ENCODE measurements at regions not wholly inside any gene's neighbourhood (a gene's known extent, or its start where the extent isn't known, plus 50 kb on each side); places are given as distances from the start of the nearest gene placed in this dataset.
A peak's percentile ranks its signal among the peaks of the same experiment; 100 is the strongest.
"Not testable (repeated sequence)": the region's sequence is repeated elsewhere in the genome, so short reads cannot be mapped to it uniquely, and the experiment has no call there.

- no peak for DNase-seq
- in situ Hi-C loops (cut with MboI; ENCODE audit: low pct_unique_long_range_greater_than_20kb, low sequenced_read_pairs): no loop called here
Observed at GRCh38 chr15:59905176-59905575, 98.9 kb upstream of the FOXB1 start.

GRCh38 chr15:59904450-59905135 lies 99.5 kb upstream of the FOXB1 start:
- in situ Hi-C loops (cut with MboI; ENCODE audit: low pct_unique_long_range_greater_than_20kb, low sequenced_read_pairs): no loop called here
- DNase-seq: no peak

GRCh38 chr15:59896663-59897074 lies 107.4 kb upstream of the FOXB1 start:
- DNase-seq: no peak
- in situ Hi-C loops (cut with MboI; ENCODE audit: low pct_unique_long_range_greater_than_20kb, low sequenced_read_pairs): no loop called here

- no peak for DNase-seq
- in situ Hi-C loops (cut with MboI; ENCODE audit: low pct_unique_long_range_greater_than_20kb, low sequenced_read_pairs): no loop called here
Observed at GRCh38 chr15:59894835-59895234, 109.3 kb upstream of the FOXB1 start.

GRCh38 chr15:59892985-59893384 lies 111.1 kb upstream of the FOXB1 start:
- in situ Hi-C loops (cut with MboI; ENCODE audit: low pct_unique_long_range_greater_than_20kb, low sequenced_read_pairs): no loop called here
- peak; percentile 23 for DNase-seq

- DNase-seq; in situ Hi-C loops (cut with MboI; ENCODE audit: low pct_unique_long_range_greater_than_20kb, low sequenced_read_pairs): not testable (repeated sequence)
Observed at GRCh38 chr15:59887870-59888269, 116.2 kb upstream of the FOXB1 start.

GRCh38 chr15:59887211-59887610 lies 116.9 kb upstream of the FOXB1 start:
- no peak for DNase-seq
- in situ Hi-C loops (cut with MboI; ENCODE audit: low pct_unique_long_range_greater_than_20kb, low sequenced_read_pairs): no loop called here

GRCh38 chr15:59886441-59886840 lies 117.7 kb upstream of the FOXB1 start:
- no peak for DNase-seq
- in situ Hi-C loops (cut with MboI; ENCODE audit: low pct_unique_long_range_greater_than_20kb, low sequenced_read_pairs): no loop called here

- in situ Hi-C loops (cut with MboI; ENCODE audit: low pct_unique_long_range_greater_than_20kb, low sequenced_read_pairs): no loop called here
- DNase-seq: no peak
Observed at GRCh38 chr15:59885832-59886231, 118.3 kb upstream of the FOXB1 start.

GRCh38 chr15:59879506-59880265 lies 124.4 kb upstream of the FOXB1 start:
- no peak for DNase-seq
- in situ Hi-C loops (cut with MboI; ENCODE audit: low pct_unique_long_range_greater_than_20kb, low sequenced_read_pairs): no loop called here

- in situ Hi-C loops (cut with MboI; ENCODE audit: low pct_unique_long_range_greater_than_20kb, low sequenced_read_pairs): no loop called here
- DNase-seq: no peak
Observed at GRCh38 chr15:59876140-59876539, 128.0 kb upstream of the FOXB1 start.

GRCh38 chr15:59873644-59874272 lies 130.4 kb upstream of the FOXB1 start:
- no peak for DNase-seq
- in situ Hi-C loops (cut with MboI; ENCODE audit: low pct_unique_long_range_greater_than_20kb, low sequenced_read_pairs): no loop called here

- in situ Hi-C loops (cut with MboI; ENCODE audit: low pct_unique_long_range_greater_than_20kb, low sequenced_read_pairs): no loop called here
- no peak for DNase-seq
Observed at GRCh38 chr15:59867086-59867855, 136.8 kb upstream of the FOXB1 start.

- in situ Hi-C loops (cut with MboI; ENCODE audit: low pct_unique_long_range_greater_than_20kb, low sequenced_read_pairs): no loop called here
- DNase-seq: no peak
Observed at GRCh38 chr15:59866642-59867041, 137.5 kb upstream of the FOXB1 start.

- in situ Hi-C loops (cut with MboI; ENCODE audit: low pct_unique_long_range_greater_than_20kb, low sequenced_read_pairs): no loop called here
- DNase-seq: no peak
Observed at GRCh38 chr15:59862191-59863155, 141.6 kb upstream of the FOXB1 start.

GRCh38 chr15:59847968-59848367 lies 156.1 kb upstream of the FOXB1 start:
- in situ Hi-C loops (cut with MboI; ENCODE audit: low pct_unique_long_range_greater_than_20kb, low sequenced_read_pairs): no loop called here
- no peak for DNase-seq

GRCh38 chr15:59845942-59846499 lies 156.9 kb upstream of the BNIP2 start:
- in situ Hi-C loops (cut with MboI; ENCODE audit: low pct_unique_long_range_greater_than_20kb, low sequenced_read_pairs): no loop called here
- DNase-seq: no peak

GRCh38 chr15:59843609-59844008 lies 154.5 kb upstream of the BNIP2 start:
- in situ Hi-C loops (cut with MboI; ENCODE audit: low pct_unique_long_range_greater_than_20kb, low sequenced_read_pairs): no loop called here
- no peak for DNase-seq
